NCI-H1105 treated with DMSO at 0.1 percent for 48 hours (cell line): ENCODE measurements at regions not wholly inside any gene's neighbourhood (a gene's known extent, or its start where the extent isn't known, plus 50 kb on each side); places are given as distances from the start of the nearest gene placed in this dataset.
"Not testable (repeated sequence)": the region's sequence is repeated elsewhere in the genome, so short reads cannot be mapped to it uniquely, and the experiment has no call there.

Source experiments
- DNase-seq: peaks from one replicate; lab custom pipeline; 2025; lab: John Stamatoyannopoulos, UW

DNA sequence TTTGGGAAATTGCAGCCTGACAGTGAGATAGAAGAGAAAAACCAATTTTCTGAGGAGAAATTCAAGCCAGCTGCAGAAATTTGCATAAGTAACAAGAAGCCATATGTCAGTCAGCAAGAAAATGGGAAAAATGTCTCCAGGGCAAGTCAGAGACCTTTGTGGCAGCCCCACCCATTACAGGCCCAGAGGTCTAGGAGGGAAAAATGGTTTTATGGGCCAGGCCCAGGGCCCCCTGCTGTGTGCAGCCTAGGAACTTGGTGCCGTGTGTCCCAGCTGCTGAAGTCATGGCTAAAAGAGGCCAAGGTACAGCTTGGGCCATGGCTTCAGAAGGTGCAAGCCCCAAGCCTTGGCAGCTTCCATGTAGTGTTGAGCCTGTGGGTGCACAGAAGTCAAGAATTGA is 296.1 kb downstream of the TTC6 start:
- not testable (repeated sequence) for DNase-seq

DNA sequence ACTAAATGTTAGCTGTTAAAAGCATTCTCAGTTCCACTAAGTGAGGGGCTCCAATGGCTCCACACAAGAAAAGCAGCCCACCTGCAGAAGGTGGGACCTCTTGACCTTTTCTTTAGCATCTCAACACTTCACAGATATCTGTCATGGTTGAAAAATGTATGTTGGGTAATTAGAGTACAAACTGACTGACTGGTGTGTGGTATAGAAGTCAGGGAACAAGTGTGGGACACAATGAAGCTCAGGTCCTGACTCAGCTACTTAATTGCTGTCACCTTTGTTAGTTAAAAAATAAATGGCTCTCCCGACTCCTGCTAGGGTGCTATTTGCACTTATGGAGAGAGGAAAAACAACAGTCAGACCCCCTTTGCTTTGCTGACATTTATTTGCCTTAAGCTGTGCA is 299.0 kb downstream of the TTC6 start:
- DNase-seq = no peak

DNA sequence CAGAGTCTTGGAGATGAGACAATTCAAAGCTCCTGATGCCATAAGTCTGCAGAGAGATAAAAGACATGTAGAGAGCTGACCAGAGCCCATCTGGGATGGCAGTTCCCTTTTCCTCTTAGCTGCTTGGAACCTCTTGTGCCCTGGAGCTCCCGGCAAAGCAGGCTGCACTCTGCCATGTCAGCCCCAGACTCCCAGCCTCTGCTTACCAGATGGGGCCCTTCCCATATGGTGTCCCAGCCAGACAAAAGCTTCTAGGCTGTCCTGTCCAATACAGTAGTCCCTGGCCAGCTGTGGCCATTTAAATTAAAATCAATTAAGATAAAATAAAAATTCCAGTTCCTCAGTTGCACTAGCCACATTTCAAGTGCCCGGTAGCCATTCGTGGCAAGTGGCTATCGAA is 303.9 kb downstream of the TTC6 start:
- no peak for DNase-seq

DNA sequence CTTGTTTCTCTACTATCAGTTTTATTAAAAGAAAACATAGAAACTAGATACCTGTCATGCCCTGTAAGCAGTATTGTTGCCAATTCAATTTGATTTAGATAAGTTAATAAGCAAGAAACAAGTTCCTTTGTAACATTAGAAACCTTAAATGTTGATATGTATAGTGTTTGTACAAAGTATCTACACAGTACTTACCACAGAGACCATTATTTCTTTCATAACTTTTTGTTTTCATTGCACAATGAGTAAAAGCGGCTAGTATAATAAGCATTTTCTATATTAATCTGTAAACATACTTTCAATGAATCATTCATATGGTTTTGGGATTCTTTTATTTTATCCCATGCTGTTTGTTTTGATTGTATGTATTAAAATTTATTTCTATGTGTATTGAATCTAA is 305.1 kb downstream of the TTC6 start:
- DNase-seq = no peak

DNA sequence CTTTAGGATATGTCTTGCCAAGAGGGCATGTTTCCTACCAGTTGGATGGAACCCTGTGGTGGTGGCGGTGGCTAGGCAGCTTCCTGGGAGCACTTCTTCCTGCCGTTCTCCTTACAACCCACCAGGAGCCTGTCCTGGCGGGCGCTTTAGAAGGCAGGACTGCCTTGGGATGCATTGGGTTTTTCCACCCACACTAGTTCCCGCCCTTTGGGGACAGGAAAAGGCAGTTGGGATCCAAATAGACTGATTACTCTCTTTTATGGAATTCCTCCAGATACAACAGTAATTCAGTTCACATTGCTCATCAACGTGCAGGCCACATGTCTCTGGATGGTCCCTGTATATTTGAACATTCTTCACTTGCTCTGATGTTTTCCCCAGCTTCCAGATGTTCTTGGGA is 305.7 kb upstream of the SSTR1 start:
- no peak for DNase-seq

DNA sequence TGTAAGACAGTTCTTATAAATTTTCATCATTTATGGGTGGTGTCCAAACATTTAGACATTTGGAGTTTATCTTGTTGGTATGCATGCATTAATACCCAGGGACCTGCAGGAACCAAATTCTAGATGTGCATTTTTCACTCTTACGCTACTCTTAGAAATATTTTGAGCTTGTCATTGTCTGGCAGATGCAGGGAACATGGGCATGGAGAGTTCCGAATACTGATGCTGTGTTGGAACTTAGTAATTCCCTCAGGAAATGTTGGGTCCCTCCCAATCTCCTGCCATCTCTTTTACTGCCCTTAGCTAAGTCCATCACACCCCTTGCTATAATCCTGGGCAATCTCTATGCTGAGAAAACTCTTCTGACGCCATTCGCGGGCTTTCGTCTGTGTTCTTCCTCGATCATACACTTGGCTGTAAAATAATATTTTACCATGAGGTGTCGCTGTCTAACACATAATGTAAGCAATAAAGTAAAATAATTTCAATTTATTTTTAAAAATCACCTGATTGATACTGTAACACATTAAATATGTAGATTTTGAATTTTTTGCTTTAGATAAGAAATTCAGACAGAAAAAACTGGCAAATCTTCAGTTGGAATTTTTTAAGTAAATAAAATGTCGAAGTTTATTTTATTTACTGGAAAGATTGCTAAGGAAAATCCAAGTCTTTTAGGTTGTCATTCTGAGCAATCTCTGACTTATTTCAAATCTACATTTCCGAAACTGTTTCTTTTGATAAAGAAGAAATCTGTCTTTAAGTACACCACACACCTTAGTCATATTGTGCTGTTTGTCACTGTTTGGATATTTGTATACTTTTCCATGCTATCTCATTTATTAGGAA is 304.1 kb upstream of the SSTR1 start:
- DNase-seq = peak; percentile 40

DNA sequence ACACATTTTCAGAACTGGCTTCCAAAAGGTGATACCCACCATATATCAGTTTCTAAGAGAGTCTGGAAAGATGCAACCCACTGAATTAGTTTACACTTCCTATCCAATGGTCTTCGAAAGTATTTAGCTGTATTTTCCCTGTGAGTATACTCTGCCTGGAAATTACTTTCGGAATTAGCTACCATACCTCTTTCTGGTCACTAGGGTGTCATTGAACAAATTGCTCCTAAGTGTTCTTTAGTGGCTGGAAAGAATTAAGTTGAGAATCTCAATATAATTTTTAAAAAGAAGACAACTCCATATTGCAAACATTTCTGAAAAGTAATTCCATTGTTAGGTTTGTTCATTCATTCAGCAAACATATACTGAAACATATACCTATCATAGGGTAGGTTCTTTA is 283.1 kb upstream of the SSTR1 start:
- no peak for DNase-seq

DNA sequence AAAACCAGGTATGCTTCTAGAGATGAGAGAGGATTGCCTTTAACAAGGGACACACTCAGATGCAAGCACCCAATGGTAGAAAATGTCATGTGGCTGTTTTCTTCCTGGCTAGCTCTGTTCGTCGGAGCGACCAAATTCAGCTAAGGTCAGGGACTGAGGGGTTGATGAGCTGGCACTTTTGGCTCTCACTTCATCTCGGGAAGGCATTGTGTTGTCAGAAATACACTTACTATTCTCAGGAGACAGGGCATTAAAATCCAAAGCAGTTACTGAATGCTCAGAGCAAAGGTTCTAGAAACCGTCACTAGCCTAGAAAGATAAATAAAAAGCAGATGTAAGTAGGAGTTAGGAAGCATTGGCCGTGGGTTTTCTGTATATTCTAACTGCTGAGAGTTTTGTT is 275.7 kb upstream of the SSTR1 start:
- DNase-seq = no peak

DNA sequence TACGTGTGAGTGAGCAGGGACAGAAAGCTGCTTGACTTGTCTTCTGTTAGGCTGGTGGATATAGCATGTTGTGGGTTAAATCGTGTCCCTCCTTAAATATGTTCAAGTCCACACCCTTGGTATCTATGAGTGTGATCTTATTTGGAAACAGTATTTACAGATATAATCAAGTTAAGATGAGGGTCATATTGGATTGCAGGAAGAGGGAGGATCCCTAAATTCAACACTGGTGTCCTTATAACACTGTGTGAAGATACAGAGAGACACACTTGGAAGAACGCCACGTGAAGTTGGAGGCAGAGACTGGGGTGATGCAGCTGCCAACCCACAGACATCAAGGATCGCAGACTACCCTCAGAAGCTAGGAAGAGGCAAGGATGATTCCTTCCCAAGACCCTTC is 275.2 kb upstream of the SSTR1 start:
- no peak for DNase-seq

DNA sequence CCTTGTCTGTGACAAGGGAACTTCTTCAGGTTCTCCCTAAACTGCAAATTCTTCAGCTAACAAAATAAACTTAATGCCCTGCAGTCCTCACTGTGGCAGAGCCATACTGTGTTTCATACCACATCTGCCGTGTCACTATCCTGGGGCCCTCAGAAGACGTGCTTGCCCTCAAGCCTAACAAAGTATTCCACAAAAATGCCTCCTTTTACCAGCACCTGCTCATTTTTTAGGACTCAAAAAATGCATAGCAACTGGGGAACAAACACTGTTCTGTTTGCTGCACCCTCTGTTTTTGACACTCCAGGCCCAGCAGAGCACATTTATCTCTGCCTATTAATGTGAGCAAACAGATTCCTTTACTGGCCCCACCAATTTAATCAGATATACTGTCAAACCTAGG is 270.7 kb upstream of the SSTR1 start:
- DNase-seq = no peak

DNA sequence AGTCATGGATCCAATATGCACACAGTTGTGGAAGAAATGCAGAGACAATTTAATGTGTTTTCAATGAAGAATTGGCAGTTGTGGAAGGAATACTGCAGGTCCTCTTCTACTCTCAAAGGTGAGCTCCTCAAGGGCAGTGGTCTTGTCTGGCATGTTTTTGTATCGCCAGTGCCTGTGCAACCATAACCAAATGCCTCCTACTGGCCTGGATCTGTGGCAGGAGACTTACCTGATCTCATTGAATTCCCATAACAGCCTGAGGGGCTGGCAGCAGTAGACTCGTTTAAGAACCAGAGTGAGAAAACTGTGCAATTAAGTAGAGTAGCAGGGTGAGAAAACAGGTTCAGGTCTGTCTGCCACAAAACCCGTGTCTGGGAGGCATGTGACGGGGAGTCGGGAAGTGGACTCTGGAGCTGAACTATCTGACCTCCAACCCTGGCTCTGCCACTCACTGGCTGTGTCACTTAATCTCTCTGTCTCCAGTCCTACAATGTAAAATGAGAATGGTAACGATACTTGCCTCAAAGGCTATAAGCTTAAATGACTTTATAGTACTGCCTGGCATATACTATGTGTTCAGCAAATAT is 268.2 kb upstream of the SSTR1 start:
- no peak for DNase-seq

DNA sequence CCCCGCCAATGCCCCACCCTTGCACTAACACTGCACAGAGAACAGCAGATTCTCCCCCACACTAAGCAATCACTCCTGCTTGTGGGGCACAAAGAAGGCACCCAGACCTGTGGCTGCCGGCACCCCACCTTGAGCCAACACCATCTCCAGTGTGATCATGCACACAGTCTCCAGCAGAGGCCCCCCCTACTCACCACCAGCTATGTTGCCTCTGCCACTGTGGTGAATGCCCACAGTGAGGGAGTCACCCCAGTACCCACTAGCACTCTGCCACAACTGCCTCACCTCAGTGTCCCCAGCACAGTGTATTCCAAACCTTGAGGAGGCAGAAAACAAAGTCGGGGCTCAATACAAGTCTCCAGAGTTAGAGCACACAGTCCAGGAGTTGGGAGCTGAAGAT is 261.7 kb upstream of the SSTR1 start:
- no peak for DNase-seq

DNA sequence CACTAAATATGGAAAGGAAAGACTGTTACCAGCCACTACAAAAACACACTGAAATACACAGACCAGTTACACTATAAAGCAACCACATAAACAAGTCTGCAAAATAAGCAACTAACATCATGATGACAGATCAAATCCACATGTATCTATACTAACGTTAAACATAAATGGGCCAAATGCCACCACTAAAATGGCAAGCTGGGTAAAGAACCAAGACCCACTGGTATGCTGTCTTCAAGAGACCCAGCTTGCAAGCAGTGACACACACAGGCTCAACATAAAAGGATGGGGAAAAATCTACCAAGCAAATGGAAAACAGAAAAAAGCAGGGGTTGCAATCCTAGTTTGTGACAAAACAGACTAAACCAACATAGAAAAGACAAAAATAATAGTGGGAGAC is 260.9 kb upstream of the SSTR1 start:
- DNase-seq = no peak

DNA sequence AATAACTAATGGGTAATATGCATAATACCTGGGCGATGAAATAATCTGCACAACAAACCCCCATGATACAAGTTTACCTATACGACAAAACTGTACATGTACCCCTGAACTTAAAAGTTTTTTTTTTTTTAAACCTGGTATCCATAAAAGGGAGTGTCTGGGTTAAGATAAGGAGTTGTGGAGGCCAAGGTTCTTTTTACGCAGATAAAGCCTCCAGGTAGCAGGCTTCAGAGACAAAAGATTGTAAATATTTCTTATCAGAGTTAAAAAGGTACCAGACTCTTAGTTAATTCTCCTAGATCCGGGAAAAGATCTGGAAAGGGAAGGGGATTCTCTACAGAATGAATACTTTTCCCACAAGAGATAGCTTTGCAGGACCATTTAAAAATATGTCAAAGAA is 259.4 kb upstream of the SSTR1 start:
- no peak for DNase-seq

DNA sequence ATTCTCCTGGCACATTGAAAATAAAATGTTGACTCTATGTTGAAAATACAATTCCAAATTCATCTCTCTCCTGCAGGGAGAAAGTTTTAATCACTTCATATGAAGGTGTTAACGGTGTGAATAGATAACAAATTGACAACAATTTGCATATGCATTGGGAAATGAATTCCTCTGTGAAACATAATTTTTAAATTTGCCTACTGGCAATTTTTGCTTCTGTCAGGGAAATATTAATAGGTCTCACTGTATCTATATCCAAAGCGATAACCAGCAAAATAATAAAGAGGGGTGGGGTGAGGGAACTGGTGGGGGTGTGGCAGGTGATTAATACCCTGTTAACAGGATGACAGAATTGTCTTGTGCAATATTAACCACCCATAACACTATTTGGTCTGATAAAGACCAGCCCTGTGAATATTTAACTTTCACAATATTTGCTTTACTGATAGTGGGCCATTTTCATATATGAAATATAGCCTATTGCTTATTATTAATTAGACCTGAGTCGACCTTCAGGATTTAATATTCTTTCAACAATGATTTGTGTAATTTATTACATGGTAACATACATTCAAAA is 239.0 kb upstream of the SSTR1 start:
- no peak for DNase-seq

DNA sequence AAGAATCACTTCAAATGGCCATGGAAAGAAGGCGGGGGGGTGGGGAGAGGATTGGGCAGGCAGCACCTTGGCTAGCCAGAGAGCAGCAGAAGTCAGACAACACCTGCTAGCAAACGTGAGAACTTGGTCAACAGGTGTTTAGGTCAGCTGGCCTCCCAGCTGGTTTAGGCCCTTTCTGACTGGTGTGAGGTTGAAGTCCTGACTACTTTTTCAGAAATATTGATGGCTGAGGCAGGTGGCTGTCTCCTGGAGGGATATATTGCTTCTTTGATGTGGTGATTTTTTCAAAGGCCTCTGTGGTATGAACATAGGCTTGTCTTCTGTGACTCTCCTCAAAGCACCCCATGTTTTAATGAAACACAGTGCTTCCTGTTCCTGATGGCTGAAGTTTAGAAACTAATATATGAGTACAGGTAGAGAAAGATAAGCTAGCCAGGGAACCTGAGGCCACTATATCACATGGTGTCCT is 238.2 kb upstream of the SSTR1 start:
- DNase-seq = no peak

DNA sequence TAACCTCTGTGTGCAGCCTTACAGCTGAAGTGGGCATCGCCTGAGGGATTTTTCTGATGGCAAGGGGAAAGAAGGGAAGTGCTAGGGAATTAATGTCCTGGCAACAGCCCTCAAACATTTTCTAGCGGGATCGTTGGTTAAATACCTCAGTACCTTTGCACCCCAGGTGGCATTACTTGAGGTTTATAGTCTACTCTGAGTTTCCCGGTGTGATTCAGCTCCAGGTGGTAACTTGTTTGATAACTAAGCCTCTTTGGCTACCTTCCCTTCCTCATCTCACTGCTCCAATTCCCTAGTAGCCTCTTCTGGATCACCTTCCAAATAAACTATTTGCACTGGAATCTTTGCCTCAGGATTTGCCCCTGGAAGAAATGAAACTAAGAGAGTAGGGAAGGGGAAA is 237.0 kb upstream of the SSTR1 start:
- no peak for DNase-seq

DNA sequence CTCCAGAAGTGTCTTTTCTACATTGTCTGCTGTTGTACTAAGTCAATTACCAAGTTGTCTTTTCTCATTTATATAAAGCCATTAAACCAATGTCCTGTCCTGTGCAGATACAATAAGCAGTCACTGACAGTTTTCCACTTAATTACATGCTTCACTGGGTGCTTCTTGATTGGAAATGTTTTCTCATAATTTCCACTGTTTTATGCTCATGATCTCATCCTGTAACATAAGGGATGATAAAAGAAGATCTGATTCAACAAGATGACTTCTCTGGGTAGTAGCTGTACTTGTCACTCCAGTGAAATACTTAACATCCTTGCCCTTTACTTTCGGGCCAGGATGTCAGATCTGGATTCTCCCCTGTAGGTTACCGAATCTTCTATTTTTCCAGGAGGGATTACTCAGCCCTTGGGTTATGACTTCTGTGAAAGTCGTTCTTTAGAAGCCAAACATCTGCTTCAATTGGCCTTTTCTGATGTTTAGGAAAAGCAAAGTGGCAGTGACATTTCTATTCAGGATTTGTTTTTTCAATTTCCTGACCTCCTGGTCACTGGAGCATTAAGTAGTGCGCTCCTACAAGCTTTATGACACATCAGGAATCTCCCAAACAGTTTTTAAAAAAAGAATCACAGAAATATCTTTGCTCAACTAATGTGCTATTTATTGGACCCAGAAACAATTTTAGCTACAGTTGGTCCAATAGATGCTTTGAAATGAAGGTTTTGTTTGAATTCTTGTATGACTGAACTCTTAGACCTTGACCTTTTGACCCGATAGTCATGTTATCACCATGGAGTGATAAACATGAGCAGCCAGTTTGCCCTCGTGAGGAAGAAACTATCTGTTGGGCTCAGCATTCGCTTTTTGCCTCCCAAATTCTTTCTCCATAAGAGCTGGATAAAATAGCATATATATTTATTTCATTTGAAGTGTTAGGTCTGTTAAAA is 234.5 kb upstream of the SSTR1 start:
- DNase-seq = no peak

DNA sequence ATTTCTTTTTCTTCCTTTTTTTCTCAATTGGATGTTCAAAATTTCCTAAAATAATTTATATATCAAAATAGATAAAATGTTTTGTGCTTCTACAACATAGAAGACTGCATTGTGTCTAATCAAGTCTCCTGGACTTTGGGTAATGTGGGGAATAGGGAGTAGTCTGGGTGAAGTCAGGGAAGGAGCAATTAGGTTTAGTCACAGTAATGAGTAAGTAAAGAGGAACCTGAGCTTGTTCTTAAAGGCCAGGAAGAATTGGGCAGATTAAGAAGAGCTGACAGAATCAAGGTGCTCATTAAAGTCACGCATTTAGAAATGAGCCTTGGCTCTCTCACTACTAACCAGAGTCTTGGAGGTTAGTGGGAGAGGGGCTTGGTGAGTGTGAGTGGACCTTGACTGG is 233.3 kb upstream of the SSTR1 start:
- no peak for DNase-seq

DNA sequence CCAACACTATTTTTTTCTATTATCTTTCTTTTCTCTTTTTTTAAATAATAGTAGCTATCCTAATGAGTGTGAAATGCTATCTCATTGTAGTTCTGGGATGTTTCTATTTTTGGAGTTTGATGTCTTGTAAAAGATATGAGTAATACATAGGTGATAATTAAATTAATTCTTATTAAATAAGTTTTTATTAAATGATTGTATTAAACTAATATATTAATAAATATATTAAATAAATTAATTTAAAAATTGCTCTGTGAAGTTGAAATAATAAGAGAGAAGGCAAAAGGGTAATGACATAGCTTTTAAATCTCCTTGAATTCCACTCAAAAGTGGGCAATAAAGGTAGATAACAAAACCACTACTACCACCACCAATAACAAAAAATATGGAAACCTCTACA is 230.2 kb upstream of the SSTR1 start:
- no peak for DNase-seq

DNA sequence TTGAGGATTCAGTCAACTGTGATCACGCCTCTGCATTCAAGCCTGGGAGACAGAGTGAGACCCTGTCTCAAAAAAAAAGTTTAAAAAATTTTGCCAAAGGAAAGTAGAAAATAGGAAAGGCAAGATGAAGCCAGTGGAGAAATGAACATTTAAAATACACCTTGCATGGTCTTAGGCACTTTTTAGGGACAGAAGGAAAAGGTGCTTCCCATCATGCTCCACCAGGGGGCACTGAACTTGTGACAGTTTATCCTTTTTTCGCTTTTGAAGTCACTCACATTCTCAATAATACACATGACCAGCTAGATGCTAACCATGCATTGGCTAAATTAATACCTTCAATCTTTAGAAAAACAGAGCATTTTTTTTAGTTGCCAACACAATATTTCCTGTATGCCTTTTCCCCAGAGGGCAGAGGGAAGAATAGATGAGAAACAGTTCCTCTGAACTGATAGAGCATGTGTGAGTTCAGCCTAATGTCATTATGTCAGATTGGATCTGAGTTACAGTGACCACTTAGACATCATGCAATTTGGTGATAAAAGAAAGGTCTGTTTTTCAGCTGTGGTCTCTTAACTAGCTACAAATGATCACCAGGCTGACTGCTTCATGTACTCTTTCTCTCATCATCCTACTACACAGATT is 221.8 kb upstream of the SSTR1 start:
- DNase-seq = peak; percentile 30

DNA sequence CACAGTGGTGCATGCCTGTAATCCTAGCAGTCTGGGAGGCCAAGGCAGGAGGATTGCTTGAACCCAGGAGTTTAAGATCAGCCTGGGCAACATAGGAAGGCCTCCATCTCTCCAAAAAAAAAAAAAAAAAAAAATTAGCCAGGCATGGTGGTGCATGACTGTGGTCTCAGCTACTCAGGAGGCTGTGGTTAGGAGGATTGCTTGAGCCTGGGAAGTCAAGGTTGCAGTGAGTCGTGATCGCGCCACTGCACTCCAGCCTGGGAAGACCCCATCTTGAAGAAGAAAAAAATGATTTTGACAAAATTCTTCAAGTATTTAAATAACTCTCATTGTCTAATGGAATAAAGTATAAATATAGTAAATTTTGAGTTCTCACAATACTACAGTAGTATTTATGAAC is 219.2 kb upstream of the SSTR1 start:
- DNase-seq = no peak
